GM21723 (cell line): ENCODE measurements at regions not wholly inside any gene's neighbourhood (a gene's known extent, or its start where the extent isn't known, plus 50 kb on each side); places are given as distances from the start of the nearest gene placed in this dataset.

Experiments
- ATAC-seq: cut with Tn5 transposase; IDR thresholded peaks from one replicate; pipeline ENCODE4 v1.9.1; 2021; ENCODE audit warnings: mild to moderate bottlenecking, moderate library complexity; ENCODE audit not compliant: unreplicated experiment

DNA sequence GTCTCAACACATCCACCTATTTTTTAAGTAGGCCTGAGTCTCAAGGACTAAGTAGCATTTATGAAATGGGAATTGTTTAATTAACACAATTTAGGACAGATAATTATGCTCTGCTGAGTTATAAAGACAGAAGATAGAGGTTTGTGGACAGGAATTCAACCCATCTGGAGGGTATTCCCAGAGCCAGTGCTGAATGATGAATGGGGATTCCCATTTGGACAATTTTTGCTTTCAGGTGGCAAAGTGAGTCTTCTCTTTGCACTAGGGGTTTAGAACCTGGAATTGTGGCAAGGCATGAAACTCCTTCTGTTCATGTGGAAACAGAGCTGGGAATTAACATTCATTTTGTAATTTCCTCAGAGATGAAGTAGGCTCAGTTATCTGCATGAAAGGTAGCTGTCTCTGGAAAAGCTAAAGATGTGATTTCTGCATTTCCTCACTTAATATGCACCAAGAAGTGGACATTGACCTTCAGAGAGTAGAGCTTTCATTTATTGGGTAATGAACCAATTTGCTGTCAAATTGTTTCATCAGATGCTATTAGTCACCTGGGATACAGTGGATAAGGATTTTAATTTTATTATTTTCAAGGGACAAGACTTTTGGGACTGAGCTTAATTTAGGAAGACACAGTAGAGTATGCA is 212.1 kb upstream of the NRXN1 start:
- no peak for ATAC-seq

DNA sequence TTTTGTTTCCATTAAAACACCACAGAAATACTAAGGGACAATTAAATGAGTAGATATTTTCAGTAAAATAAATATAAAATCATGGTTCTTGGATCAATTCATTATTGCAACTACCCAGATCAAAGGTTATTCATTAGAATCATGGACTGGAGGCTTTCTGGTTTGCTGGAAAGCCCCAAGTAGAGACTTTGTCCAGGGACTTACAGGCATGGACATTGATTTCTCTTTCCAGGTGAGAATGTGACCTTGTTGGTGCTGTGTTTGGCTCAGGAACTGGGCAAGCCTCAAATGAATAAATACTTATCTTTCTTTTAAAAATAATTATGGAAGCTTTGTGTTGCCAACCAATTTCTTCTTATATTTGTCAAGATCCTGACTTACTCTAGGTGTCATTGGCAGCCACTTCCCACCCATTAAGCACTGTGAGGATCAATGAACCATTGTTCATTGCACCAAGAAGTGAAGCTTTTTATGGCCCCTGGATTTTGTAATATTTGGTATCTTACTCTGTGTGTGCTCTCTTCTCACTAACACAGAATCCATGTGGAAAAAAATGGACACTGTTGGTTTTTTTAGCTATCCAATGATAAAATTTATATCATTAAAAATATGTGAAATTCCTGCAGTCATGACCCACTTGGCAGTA is 205.8 kb upstream of the NRXN1 start:
- no peak for ATAC-seq

DNA sequence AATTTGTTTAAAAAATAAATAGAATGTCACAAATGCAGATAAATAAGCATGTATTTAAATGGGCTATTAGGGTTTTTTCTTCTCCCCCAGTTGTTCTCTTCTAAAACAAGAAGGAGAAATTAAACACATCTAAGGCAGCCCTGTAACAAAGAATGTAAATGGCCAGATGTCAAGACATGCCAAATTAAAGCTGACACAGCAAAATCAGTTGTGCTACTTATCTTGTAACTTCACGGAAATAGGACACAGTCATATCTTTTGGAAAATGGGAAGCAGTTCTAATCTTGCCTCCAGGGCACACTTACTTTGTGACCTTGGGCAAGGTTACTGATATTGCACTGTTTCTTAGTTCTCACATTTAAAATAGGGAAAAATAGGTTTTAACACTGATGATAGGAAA is 200.1 kb upstream of the NRXN1 start:
- ATAC-seq: no peak

DNA sequence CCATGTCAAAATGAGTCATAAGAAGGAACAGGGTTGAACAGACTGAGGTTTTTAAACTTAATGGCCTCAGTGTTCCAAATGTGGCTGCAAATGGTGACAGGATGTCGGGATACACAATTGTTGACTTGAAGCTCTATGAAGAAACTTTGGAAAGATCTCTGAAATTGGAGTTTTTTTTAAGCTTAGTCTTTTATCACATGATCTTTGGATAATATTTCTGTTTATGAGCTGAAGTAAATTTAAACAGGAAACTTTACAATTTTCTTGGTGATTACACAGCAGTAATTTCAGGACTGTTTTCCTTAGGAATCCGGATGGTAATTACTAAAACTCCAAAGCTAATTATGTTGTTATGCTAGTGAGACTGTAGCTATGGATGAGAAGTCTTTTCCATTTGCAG is 199.1 kb upstream of the NRXN1 start:
- no peak for ATAC-seq

DNA sequence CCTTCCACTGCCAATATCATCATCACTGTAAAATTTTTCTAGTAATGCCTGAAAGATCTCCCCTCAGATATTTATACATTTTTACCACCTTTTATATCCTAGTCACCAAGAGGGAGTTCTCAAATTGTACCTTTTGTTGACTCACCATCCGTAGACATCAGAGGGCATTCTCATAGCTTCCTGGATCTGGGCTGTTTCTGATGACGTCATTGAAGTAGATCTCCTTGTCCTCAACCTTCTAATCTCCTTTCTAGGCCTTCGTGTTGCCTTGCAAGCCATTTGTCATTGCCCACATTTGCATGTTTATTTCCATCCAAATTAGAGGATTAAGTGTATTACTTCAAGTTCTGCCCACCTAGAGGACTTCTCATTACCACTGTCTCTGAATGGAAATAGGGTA is 193.4 kb upstream of the NRXN1 start:
- ATAC-seq: no peak

DNA sequence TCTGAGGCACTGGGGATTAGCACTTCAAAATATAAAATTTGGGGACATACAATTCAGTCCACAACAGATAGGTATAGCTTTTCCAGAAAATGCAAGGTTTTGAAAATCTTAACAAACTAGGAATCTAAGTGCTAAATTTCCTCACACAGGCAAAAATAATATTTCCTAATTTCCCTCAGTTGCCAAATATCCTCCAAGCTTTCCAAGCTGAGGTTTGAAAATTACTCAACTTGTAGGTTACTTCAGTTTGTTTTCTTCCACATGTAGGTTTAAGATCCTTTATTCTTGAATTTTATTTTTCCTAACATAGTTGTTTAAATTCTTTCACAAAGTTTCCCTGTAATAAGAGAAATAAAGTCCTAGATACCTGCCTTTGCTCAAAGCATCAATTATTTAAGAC is 192.9 kb upstream of the NRXN1 start:
- no peak for ATAC-seq

DNA sequence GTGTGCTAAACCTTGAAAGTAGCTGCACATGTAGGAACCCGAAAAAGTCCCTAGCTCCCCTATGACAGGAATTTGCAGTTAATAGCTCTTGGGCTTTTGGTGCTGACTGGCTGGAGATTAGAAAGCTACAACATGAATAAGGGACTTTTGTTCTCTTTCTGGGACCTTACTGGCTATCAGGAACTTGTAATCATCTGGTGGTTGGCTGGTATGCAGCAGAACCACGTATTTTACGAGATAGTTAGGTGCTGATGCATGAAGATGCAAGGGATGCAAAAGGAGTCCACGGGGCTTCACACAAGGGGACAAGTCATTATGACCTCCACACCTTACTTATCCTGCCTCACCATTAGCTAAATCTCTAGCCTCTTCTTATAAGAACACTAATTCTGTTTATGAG is 190.2 kb upstream of the NRXN1 start:
- no peak for ATAC-seq

DNA sequence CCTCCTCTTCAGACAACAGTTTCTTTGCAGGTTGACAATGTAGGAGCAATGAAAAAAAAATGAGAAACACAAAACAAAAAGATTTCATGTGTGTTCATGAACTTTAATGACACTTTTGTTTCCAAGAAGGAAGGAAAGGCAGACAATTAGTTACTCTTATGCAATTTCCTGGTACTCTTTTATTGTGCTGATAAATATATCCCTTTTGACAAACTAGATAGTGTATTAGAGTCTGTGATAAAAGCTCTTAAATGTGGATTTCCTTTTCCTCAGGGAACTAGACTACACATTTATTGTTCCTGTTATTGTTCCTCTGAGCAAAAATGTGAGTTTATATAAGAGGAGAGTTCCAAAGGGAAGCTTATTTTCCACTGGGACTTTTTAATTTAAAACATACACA is 188.7 kb upstream of the NRXN1 start:
- no peak for ATAC-seq

DNA sequence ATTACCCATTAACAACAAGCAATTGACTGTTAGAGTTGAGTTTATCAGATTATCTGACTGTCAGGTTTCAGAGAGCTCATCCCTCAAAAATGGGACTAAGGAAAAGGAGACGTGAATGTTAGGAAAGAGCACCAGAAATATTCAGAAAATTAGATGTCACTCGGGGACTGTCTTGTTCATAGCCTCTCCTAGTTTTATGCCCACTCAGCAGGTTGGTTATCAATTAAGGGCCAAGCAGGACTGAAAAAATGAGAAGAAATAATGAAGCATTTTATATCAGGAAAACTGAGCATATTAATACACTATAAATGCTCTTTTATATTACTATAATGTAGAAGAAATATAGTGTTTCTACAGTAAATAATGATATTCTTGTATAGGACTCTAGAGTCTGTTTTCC is 188.1 kb upstream of the NRXN1 start:
- ATAC-seq: no peak

DNA sequence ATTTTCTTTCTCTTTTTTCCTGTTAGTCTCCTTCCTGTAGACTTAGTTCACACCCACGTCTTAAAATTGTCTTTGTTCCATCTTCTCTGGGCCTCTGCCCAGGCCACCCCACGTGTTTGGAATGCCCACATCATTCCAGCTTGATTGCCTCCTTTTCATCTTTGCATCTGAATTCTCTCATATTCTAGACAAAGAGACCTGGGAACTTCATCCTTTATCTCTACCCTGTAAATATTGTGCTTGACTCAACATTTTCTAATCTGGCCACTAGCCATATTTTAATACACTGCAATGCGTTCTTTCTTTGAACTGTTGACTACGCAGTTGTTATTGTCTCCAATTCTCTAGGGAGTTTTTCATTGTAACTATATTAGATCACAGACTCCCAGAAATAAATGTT is 187.5 kb upstream of the NRXN1 start:
- ATAC-seq: no peak

DNA sequence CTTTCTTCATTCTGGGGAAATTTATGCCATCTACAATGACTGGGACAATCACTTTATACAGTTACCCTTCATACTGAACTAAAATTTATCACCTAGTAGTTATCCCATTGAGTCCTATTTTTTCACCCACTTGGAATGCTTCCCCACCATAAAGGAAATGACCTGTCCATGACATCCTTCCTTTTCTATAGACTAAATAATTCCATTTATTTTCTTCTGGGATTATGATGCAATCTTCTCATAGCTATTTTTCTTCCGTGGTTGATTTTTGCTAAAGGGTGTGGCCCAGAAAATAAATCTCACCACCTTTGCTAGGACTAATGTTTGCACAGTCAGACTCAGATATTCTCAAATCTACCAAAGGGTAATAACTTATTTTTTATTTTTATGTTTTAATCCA is 186.1 kb upstream of the NRXN1 start:
- no peak for ATAC-seq

DNA sequence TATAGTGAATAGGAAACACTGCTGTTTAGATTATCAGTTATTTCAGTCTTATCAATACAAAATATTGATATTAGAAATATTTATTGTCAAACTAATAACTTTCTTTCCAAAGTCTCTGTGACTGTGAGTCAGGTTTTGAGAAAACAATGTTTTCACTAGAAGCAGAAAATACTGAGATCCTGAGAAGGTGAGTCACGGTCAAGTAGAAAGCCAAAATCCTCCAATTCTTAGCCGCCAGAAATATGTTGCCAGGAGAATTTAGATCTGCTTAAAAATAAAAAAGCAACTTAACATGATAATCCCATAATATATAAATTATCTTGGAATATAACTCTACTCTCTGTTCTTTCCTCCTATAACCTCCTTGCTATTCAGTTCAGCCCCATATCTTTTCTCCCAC is 181.9 kb upstream of the NRXN1 start:
- no peak for ATAC-seq

DNA sequence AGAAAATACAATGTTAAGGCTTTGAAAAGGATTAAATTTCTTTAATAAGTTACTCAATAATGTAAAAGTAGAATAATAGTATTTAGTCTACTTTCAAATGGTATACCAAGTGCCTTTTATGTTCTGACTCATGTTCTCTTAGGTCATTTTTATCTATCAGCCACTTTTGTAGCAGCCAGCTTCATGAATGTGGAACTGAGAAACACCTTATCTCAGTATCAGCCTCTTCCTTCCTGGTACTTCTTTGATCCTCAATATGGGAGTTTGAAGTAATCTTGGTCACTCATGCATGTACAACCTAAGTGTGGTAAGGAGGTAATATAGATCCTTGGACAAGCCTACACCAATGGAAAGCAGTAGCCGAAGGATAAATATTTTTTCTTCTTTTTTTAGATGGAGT is 180.4 kb upstream of the NRXN1 start:
- ATAC-seq: no peak

DNA sequence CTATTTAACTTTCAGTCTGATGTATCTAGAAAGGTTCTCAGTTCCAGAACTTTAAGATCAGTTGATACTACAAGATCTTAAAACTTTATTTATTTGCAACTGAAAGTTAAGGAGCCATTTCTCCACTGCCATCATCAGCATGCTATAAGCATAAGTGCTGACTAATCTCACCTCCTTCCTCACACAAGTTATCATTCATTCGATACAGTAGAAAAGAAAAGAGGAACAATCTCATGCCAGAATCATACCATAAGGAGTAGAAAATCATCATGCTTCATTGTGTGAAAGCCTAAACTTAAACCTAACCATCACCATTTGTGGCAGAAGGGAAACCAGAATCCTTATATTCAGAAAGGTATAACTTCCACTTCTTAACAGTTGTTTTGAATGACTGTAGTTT is 176.6 kb upstream of the NRXN1 start:
- ATAC-seq: no peak

DNA sequence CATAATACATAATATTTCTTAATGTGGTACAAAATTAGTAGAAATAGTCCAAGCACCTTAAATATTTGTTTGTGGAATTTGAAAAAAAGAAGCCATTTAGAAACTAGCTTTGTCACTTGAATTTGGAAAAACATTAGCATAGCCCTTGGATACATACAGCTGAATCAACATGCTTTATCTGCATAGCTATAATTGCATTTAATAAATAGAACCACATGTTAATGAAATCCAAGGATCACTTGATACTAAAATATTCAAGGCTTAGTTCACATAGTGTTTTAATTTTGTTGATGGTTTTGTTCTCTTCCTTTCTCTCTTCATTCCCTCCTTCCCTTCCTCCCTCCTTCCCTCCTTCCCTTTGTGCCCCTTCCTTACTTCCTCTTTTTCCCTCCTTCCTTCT is 169.4 kb upstream of the NRXN1 start:
- ATAC-seq: no peak

DNA sequence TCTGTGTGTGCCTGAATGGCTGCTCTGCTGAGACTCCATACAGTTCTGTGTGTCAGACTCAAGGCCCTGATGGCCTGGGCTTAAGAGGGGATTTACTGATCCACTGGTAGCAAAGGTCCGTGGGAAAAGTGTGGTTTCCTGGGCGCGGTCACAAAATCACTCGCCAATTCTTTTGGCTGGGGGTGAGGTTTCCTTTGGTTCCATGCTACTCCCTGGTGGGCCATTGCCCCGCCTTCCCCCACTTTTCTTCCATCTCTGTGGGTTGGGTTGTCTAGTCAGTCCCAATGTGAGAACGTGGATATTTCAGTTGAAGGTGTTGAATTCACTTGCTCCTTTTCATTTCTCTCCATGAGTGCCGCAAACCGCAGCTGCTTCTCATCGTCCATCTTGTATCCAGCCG is 162.7 kb upstream of the NRXN1 start:
- ATAC-seq: no peak

DNA sequence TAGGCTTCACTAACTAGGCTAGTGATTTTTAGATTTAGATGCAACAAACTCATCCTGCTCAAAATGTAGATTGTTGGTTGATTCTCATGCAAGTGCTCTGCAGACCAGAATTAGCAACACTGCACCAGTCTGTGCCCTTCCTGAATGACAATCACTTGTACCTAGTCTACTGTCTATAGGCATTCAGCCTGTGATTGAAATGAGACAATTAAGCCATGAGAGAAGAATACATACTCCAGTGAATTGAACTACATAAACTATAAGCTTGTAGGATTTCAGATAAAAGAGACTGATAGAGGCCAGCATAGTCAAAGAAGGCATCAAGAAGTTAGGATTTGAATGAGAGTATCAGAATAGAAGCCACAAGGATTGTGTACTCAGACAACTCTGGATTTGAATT is 138.3 kb upstream of the NRXN1 start:
- no peak for ATAC-seq

DNA sequence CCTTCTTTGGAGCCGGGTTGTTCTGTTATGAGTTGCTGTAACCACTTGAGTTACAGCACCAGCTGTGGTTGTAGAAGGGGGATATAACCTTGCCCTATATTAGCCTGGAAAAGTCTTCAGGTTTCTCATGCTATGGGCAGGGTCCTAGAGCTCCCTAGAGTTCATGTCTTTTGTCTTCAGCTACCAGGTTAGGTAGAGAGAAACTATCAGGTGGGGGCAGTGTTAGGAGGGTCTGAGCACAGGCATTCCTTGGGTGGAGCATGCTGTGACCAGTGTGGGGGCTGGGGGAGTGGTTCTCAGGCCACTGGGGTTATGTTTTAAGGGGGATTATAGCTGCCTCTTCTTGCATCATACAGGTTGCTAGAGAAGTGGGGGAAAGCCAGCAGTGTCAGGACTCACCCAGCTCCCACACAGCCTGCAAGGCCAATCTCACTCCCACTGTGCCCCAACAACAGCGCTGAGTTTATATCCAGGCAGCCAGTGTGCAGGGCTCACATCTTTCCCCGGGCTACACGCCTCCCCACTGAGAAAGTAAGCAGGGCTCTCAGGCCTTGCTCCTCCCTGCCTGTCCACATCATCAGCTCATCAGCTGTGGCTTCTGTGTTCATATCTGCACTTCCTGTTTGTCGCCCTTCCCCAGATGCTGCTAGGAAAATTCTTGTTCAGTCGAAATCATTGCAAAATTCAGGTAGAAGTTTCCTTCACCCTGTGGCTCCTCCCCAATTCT is 133.8 kb upstream of the NRXN1 start:
- ATAC-seq: no peak

DNA sequence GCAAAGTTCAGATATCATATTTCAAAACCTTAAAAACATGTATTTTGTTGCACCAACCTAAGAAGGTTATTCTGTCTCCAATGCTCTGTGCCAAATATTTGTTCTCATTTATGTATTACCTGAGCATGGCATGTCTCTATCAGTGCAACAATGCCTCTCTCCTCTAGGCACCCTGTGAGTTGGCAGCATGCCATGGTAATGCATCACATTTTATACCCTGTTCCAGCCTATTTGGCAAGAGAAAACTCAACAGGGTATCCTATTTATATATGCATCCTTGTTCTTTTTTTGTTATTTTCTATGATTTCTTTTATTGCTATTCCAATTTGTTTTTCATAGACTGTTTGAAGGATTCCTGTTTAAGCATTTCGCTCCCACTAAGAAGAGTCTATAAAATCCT is 126.3 kb upstream of the NRXN1 start:
- no peak for ATAC-seq

DNA sequence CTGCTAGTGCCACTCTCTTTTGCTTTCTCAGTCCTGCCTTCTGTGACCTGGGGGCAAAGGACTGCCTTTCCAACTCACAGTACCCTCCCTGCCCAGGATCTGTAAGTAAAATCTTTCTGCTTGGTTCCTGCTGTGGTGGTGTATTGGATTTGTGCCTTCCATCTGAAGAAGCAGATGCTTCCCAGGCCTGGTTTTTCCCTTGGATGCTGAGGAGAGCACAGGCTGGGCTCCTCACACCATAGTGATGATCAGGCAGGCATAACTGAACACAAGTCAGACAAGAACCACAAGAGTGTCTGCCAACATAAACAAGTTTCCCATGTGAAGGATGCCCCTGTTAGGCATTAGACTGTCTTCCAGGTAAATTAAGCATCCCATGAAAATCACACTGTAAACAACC is 121.3 kb upstream of the NRXN1 start:
- no peak for ATAC-seq

DNA sequence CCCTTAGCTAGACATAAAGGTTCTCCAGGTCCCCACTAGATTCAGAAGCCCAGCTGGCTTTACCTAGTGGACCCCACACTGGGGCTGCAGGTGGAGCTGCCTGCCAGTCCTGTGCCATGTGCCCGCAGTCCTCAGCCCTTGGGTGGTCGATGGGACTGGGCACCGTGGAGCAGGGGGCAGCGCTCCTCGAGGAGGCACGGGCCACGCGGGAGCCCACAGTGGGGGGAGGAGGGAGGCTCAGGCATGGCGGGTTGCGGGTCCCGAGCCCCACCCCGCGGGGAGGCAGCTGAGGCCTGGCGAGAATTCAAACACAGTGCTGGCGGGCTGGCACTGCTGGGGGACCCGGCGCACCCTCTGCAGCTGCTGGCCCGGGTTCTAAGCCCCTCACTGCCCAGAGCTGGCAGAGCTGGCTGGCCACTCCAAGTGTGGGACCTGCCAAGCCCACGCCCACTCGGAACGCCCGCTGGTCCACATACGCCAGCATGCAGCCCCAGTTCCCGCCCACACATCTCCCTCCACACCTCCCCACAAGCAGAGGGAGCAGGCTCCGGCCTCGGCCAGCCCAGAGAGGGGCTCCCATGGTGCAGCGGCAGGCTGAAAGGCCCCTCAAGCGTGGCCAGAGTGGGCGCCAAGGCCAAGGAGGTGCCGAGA is 119.7 kb upstream of the NRXN1 start:
- no peak for ATAC-seq

DNA sequence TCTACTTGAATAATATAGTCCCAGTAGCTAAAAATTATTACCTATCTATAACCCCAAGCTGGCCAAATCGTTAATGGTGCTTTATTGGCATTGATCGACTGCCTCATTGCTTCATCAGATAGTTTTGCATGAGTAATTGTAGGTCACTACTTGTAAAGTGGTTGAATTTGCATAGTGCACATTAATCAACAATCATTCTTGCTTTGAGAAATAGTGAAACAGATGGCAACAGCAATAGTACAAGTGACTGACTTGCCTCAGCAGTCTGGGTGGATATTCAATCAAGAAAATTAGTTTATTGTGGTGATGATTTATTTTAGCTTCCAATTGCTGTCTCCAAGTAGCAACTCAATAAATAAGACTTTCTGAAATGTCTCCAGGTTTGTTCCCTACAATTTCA is 117.8 kb upstream of the NRXN1 start:
- ATAC-seq: no peak
